NCI-H1436 treated with DMSO at 0.1 percent for 48 hours (cell line): ENCODE measurements at regions not wholly inside any gene's neighbourhood (a gene's known extent, or its start where the extent isn't known, plus 50 kb on each side); places are given as distances from the start of the nearest gene placed in this dataset.
"Not testable (repeated sequence)": the region's sequence is repeated elsewhere in the genome, so short reads cannot be mapped to it uniquely, and the experiment has no call there.

Source experiments
- DNase-seq: peaks from one replicate; lab custom pipeline; 2025; lab: John Stamatoyannopoulos, UW

DNA sequence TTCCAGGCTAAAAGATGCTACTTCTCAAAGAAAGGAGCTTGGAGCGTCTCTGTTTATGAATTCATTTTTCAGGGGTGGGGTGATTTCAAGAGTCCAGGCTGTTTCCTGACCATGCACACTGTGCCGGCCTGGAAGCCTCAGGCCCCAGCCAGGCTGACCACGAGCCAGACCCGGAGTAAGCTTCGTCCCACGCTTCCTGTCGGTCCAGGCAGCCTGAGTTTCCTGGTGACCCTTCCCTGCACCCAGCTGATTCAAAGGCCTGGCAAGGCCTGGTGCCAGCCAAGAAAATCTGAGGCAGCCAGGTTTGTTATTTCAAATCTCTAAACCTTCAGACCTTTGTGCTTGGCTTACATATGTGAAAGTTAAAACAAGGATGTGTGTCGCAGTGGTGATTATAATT lies 62.1 kb upstream of the SMURF2 start:
- not testable (repeated sequence) for DNase-seq

DNA sequence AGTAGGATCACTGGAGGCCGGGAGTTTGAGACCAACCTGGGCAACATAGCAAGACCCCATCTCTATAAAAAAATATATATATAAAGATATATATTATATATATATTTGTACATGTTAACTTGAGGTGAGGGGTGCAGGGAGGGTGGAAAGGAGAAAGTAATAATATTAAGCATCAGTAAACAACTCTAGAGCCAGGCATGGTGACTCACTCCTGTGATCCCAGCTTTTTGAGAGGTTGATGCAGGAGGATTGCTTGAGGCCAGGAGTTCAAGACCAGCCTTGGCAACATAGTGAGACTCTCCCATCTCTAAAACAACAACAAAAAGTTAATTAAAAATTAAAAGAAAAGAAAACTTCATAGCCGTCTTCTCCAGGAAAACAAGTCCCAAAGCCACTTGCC lies 61.7 kb upstream of the SMURF2 start:
- no peak for DNase-seq

DNA sequence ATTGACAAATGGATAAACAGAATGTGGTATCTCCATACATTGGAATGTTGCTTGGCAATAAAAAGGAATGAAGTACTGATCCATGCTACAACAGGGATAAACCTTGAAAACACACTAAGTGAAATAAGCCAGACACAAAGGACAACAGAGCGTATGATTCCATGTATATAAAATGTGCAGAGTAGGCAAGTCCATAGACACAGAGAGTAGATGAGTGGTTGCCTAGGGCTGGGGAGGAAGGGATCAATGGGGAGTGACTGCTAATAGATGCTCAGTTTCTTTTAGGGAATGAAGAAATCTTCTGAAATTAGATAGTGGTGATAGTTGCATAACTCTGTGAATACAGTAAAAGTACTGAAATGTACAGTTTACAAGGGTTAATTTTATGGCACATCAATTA lies 59.4 kb upstream of the SMURF2 start:
- not testable (repeated sequence) for DNase-seq

DNA sequence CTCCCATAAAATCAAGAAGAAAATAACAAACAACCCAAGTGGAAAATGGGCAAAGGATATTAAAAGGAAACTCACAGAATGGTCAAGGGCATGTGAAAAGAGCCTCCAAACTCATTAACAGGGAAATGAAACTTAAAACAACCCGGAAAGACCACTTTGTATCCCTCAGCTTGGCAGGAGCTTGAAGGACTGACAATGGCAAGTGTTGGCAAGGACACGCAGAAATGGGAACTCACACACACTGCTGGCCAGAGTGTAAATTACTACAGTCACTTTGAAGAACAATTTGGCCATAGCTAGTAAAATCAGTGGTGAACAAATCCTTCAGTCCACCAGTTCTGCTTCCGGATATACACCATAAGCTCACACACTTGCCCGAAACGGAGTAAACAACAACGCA lies 58.1 kb upstream of the SMURF2 start:
- DNase-seq: not testable (repeated sequence)

DNA sequence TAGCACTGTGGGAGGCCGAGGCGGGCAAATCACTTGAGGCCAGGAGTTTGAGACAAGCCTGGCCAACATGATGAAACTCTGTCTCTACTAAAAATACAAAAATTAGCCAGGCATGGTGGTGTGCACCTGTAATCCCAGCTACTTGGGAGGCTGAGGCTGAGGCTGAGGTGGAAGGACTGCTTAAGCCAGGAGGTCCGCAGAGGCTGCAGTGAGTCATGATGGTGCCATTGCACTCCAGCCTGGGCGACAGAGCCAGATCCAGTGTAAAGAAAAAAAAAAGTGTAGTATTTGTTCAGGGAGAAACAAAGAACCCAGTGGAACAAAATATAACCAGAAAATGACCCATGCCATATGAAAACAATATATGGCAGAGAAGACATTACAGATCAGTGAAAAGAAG lies 57.4 kb upstream of the SMURF2 start:
- not testable (repeated sequence) for DNase-seq

DNA sequence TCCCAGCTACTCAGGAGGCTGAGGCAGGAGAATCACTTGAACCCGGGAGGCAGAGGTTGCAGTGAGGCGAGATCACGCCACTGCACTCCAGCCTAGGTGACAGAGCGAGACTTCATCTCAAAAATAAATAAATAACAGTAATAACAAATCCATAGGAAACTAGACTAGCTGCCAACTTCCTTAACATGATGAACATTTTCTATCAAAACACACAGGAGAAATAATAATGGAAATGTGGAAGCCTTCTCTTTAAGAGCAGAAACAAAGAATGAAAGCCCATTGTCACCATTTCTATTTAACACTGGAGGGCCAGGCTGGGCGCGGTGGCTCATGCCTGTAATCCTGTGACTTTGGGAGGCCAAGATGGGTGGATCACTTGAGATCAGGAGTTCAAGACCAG lies 56.7 kb upstream of the SMURF2 start:
- DNase-seq: not testable (repeated sequence)

DNA sequence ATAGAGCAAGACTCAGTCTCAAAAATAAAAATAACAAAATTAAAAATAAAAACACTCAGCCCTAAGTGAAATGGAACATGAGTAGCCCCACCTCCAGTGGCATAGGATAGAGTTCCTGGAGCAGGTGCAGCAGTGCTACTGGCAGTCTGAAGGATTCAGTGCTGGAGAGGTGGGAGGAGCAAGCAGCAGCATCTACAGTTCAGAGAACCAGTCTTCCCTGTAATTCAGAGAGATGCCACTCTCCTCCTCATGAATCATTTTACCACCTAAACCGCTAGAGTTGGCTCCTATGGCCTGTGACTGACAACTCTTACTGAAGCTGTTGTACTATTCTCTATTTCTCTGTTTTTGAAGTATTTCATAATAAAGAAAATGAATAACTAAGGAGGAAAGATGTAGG lies 56.0 kb upstream of the SMURF2 start:
- no peak for DNase-seq

DNA sequence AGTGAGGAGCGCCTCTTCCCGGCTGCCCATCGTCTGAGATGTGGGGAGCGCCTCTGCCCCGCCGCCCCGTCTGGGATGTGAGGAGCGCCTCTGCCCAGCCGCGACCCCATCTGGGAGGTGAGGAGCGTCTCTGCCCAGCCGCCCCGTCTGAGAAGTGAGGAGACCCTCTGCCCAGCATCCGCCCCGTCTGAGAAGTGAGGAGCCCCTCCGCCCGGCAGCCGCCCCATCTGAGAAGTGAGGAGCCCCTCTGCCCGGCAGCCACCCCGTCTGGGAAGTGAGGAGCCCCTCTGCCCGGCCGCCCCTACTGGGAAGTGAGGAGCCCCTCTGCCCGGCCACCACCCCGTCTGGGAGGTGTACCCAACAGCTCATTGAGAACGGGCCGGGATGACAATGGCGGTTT lies 54.4 kb upstream of the SMURF2 start:
- DNase-seq: not testable (repeated sequence)

DNA sequence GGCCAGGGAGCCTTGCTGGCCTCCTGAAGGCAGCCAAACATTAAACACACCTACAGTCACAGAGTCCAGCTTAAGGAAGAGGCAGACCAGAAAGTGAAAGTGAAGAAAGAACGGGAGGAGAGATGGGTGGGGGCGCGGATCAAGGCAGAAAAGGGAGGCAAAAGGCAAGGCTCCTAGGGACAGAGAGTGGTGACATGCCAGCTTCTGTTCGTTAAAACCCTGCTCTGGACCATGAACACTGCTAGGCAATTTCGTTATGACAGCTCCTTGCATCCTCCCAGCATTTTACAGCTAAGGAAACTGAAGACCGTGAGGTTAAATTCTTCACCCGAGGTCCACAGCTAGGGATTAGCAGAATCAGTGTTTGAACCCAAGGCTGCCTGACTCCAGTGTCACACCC lies 51.7 kb upstream of the SMURF2 start:
- DNase-seq: not testable (repeated sequence)

DNA sequence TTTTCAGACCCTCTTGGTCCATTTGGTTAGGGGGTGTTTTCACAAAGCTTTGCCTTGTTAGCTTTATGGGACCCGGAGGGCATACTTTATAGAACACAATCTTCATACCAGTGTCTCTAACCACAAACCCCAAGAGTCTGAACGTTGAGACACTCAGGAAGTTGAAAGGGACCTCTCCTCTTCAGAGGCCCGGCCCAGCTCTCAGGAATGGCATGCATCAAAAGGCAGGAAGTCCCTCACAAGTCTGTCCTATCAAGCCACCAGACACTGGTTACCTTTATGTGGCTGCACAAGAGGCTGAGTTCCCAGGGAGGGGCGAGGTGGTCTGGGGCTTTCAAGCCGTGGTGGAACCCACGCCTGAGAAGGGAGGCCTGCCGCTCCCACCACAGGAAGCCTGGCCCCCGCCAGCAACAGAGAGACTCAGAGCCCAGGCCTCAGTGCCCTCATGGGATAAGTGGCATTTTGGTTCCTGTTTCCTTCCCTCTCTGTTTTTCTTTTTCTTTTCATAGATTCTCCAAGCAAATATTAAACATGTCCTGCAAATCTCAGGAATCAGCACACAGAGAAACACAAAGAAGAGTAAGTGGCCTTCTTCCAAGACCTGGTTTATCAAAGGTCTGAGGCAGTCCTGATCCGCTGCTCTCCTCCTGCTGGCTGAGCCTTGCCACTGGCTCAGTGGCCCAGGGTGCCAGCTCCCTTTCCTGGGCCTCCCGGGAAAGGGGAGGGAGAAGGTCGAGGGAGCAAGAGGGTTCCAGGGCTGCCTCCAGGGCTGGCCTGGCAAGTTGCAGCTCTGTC lies 50.6 kb upstream of the SMURF2 start:
- DNase-seq: not testable (repeated sequence)
